22Rv1 (cell line): ENCODE measurements at regions not wholly inside any gene's neighbourhood (a gene's known extent, or its start where the extent isn't known, plus 50 kb on each side); places are given as distances from the start of the nearest gene placed in this dataset.

ENCODE experiments used
- H3K27ac ChIP-seq: fragments of 450-650 bp; 2 replicates; pipeline ENCODE4 v1.5.1; 2017
- ZFX ChIP-seq: fragments of 450-650 bp; IDR thresholded peaks from 2 replicates; pipeline ENCODE4 v1.6.1; 2017; ENCODE audit warnings: antibody characterized with exemption, borderline replicate concordance
- TF ChIP-seq, protein P1 (sequence below): fragments of 450-650 bp; IDR thresholded peaks from 2 replicates; pipeline ENCODE4 v1.5.1; 2017; ENCODE audit warnings: mild to moderate bottlenecking

DNA sequence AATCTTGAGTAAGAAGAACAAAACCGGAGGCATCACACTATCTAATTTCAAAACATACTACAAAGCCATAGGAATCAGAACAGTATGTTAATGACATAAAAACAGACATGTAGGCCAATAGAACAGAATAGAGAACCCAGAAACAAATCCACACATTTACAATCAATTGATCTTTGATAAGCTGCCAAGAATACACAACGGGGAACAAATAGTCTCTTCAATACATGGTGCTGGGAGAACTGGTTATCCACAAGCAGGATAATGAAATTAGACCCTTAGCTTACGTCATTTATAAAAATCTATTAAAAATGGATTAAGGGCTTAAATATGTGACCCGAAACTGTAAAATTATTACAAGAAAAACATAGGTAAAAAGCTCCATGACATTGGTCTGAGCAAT, 417.7 kb downstream of the INSC start:
- H3K27ac ChIP-seq: no peak overlapping the region
- TF ChIP-seq, protein P1, sequence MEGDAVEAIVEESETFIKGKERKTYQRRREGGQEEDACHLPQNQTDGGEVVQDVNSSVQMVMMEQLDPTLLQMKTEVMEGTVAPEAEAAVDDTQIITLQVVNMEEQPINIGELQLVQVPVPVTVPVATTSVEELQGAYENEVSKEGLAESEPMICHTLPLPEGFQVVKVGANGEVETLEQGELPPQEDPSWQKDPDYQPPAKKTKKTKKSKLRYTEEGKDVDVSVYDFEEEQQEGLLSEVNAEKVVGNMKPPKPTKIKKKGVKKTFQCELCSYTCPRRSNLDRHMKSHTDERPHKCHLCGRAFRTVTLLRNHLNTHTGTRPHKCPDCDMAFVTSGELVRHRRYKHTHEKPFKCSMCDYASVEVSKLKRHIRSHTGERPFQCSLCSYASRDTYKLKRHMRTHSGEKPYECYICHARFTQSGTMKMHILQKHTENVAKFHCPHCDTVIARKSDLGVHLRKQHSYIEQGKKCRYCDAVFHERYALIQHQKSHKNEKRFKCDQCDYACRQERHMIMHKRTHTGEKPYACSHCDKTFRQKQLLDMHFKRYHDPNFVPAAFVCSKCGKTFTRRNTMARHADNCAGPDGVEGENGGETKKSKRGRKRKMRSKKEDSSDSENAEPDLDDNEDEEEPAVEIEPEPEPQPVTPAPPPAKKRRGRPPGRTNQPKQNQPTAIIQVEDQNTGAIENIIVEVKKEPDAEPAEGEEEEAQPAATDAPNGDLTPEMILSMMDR: no peak
- no peak for TF ChIP-seq ZFX

DNA sequence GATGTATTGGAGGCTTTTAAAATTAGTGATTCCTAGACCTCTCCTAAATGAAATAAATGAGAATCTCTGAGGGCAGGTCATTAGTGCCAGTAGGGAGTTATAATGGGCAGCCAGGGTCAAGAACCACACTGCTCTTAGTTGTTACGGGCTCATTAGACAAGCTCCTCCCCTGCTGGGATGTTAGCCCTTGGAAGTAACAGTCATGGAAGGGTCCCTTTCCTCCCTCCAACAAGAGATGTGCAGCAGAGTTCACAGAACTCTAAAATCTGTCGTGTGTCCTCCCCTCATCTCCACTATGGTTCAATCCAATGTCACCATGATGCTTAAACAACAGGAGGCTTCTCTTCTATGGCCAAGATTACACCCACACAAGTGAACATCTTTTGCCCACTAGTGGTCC, 419.5 kb downstream of the INSC start:
- TF ChIP-seq ZFX: no peak
- TF ChIP-seq, protein P1: no peak
- no peak overlapping the region for H3K27ac ChIP-seq

DNA sequence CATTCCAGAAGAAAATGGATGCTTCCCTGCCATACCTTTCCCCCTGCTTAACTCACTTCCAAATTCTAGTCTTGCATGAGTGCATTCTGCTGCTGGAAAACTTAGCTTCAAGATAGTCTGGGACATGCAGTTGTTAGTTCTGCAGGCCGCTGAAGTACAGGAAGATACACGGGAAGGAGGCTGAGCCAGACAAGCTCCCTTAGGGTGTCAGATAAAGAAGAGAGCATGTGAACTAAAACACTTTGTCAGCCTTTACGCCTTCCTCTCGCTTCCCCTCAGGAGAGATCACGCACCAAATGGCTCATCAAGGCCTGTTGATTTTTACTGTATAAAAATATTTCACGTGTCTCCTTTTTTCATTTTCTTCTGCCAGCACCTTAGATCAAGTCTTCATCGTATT, 420.7 kb downstream of the INSC start:
- TF ChIP-seq, protein P1: no peak
- no peak for TF ChIP-seq ZFX
- no peak overlapping the region for H3K27ac ChIP-seq

DNA sequence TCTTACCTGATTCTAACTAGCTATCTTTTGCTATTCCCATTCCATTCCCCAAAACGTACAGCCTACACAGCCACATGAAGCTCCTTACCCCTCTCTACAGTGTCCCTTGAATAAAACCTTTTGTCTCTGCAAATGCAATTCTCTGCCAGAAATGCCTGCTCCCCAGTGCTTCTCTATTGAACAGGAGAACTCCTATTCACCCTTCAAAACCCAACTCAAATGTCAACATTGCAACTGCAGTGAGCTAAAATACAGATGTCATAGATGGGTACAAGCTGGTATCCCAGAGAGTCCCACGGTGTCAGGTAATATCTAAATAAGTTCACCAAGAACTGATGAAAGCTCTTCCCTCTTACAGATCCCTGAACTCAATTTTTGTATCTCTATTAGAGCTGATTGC, 421.7 kb downstream of the INSC start:
- H3K27ac ChIP-seq: no peak overlapping the region
- TF ChIP-seq ZFX: no peak
- TF ChIP-seq, protein P1: no peak

DNA sequence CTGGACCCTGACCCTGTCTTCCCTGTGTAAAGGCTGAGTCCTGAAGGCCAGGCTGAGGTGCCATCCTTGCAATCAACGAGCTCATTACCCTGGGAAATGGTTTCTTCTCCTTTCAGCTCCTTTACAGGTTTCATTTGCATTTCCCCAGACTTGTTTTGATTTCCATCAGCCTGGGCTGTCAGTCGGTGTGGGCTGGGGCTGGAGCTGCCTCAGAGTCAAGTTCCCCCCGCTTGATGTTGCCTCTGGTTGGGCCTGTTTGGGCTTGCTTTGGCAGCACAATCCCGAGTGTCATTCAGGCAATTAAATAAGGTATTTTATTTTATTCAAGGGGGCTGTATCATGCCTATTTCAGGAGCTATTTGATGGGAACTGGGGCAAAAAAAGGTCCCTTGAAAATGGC, 424.9 kb downstream of the INSC start:
- no peak for TF ChIP-seq ZFX
- TF ChIP-seq, protein P1: no peak
- H3K27ac ChIP-seq: no peak overlapping the region

DNA sequence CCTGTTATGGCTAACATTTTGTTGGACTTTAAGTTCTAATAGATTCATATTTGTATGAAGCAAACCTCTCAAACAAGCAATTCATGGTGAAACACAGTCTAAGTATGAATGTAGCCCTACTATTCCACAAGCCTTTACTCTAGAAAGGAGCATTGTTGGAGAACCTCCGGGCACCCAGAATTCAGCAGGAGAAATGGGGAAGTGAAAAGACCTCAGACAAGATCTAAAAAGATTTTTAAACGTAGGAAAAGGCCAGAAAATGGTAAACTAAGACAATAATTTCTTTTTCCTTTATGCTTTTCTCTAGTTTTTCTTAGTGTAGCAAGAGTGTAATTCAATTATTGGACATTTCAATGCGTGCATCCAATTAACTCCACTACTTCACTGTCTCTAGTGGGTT, 426.4 kb downstream of the INSC start:
- TF ChIP-seq, protein P1: no peak
- no peak for TF ChIP-seq ZFX
- no peak overlapping the region for H3K27ac ChIP-seq

DNA sequence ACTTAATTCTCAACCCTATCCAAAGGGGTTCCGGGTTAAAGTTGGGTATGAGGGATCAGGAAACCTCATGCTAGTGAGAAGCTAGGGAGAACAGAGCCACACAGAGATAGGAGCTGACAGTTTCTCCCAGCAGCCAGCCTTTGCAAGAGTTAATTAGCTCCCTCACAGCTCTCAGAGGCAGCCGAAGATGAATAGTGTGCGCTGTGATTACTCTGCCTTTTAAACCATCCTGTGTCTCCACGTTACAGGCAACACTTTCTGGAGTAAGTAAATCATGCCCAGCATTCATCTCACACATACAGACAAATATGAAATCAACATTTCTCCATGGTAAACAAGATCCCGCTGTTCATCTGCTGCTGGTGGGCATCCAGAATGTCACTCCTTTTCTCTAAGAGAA, 429.6 kb downstream of the INSC start:
- no peak overlapping the region for H3K27ac ChIP-seq
- TF ChIP-seq, protein P1: no peak
- no peak for TF ChIP-seq ZFX
